ENCODE measurements at regions not wholly inside any gene's neighbourhood (a gene's known extent, or its start where the extent isn't known, plus 50 kb on each side); places are given as distances from the start of the nearest gene placed in this dataset.

DNA sequence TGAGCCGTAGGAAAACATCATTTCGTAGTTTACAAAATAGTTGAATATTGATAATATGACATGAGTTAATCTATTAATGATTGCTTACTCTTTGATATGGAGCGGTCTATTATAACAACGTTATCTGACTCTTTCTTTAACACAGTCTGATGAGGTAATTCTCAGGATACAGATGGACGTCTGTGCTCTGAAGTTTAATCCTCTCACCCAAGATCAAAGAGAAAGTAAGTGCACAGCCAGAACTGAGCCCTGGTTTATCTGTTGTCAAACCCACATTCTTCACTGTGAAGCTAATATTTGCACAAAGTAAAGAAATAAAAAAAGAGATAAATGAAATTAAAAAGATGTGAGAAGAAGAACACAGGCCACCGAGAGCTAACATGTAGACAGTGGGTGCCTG lies 190.9 kb upstream of the COPS8 start:
- DNase-seq (ENCODE audit: low spot score) (no peak), ATAC-seq (no peak)
- no peak for TF ChIP-seq SP1 (CRISPR knock-in tag; conservative IDR thresholded peaks at IDR 0.05)
- TF ChIP-seq ZNF396 (CRISPR knock-in tag; IDR thresholded peaks at IDR 0.05; ENCODE audit: borderline replicate concordance) = no peak
- TF ChIP-seq TP53 (CRISPR knock-in tag; IDR thresholded peaks at IDR 0.05) = no peak
- TF ChIP-seq, protein P1, sequence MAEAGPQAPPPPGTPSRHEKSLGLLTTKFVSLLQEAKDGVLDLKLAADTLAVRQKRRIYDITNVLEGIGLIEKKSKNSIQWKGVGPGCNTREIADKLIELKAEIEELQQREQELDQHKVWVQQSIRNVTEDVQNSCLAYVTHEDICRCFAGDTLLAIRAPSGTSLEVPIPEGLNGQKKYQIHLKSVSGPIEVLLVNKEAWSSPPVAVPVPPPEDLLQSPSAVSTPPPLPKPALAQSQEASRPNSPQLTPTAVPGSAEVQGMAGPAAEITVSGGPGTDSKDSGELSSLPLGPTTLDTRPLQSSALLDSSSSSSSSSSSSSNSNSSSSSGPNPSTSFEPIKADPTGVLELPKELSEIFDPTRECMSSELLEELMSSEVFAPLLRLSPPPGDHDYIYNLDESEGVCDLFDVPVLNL (CRISPR knock-in tag; IDR thresholded peaks at IDR 0.05; ENCODE audit: borderline replicate concordance, low read depth) = no peak
- no peak for TF ChIP-seq RELA (CRISPR knock-in tag; IDR thresholded peaks at IDR 0.05; ENCODE audit: borderline replicate concordance)
- no peak for TF ChIP-seq ZNF138 (CRISPR knock-in tag; conservative IDR thresholded peaks at IDR 0.05)
- no peak for TF ChIP-seq FOXP1 (CRISPR knock-in tag; IDR thresholded peaks at IDR 0.05; ENCODE audit: borderline replicate concordance)
- TF ChIP-seq NR3C1 (CRISPR knock-in tag; conservative IDR thresholded peaks at IDR 0.05; ENCODE audit: low read depth) = no peak
- TF ChIP-seq HMGA2 (CRISPR knock-in tag; IDR thresholded peaks at IDR 0.05) = no peak
- TF ChIP-seq, protein P2, sequence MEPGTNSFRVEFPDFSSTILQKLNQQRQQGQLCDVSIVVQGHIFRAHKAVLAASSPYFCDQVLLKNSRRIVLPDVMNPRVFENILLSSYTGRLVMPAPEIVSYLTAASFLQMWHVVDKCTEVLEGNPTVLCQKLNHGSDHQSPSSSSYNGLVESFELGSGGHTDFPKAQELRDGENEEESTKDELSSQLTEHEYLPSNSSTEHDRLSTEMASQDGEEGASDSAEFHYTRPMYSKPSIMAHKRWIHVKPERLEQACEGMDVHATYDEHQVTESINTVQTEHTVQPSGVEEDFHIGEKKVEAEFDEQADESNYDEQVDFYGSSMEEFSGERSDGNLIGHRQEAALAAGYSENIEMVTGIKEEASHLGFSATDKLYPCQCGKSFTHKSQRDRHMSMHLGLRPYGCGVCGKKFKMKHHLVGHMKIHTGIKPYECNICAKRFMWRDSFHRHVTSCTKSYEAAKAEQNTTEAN (CRISPR knock-in tag; IDR thresholded peaks at IDR 0.05) = no peak
- TF ChIP-seq, protein P3, sequence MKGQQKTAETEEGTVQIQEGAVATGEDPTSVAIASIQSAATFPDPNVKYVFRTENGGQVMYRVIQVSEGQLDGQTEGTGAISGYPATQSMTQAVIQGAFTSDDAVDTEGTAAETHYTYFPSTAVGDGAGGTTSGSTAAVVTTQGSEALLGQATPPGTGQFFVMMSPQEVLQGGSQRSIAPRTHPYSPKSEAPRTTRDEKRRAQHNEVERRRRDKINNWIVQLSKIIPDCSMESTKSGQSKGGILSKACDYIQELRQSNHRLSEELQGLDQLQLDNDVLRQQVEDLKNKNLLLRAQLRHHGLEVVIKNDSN (CRISPR knock-in tag; IDR thresholded peaks at IDR 0.05) = no peak
- TF ChIP-seq MYBL2 (CRISPR knock-in tag; IDR thresholded peaks at IDR 0.05) = no peak
- no peak for TF ChIP-seq PRRX2 (CRISPR knock-in tag; IDR thresholded peaks at IDR 0.05)
- TF ChIP-seq ZNF317 (CRISPR knock-in tag; IDR thresholded peaks at IDR 0.05; ENCODE audit: borderline replicate concordance, low read depth) = no peak
- TF ChIP-seq ZNF423 (CRISPR knock-in tag; IDR thresholded peaks at IDR 0.05) = no peak
- no peak for TF ChIP-seq IRF2 (CRISPR knock-in tag; IDR thresholded peaks at IDR 0.05; ENCODE audit: borderline replicate concordance, low read depth)
- TF ChIP-seq, protein P4, sequence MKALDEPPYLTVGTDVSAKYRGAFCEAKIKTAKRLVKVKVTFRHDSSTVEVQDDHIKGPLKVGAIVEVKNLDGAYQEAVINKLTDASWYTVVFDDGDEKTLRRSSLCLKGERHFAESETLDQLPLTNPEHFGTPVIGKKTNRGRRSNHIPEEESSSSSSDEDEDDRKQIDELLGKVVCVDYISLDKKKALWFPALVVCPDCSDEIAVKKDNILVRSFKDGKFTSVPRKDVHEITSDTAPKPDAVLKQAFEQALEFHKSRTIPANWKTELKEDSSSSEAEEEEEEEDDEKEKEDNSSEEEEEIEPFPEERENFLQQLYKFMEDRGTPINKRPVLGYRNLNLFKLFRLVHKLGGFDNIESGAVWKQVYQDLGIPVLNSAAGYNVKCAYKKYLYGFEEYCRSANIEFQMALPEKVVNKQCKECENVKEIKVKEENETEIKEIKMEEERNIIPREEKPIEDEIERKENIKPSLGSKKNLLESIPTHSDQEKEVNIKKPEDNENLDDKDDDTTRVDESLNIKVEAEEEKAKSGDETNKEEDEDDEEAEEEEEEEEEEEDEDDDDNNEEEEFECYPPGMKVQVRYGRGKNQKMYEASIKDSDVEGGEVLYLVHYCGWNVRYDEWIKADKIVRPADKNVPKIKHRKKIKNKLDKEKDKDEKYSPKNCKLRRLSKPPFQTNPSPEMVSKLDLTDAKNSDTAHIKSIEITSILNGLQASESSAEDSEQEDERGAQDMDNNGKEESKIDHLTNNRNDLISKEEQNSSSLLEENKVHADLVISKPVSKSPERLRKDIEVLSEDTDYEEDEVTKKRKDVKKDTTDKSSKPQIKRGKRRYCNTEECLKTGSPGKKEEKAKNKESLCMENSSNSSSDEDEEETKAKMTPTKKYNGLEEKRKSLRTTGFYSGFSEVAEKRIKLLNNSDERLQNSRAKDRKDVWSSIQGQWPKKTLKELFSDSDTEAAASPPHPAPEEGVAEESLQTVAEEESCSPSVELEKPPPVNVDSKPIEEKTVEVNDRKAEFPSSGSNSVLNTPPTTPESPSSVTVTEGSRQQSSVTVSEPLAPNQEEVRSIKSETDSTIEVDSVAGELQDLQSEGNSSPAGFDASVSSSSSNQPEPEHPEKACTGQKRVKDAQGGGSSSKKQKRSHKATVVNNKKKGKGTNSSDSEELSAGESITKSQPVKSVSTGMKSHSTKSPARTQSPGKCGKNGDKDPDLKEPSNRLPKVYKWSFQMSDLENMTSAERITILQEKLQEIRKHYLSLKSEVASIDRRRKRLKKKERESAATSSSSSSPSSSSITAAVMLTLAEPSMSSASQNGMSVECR (CRISPR knock-in tag; IDR thresholded peaks at IDR 0.05; ENCODE audit: borderline replicate concordance) = no peak
- TF ChIP-seq TEAD1 (CRISPR knock-in tag; IDR thresholded peaks at IDR 0.05) = no peak
- POLR2A ChIA-PET = no interaction called here
- H3K36me3 Mint-ChIP-seq = no peaks in the 10 kb centered on the region
- H3K4me1 Mint-ChIP-seq = peaks cover 2% of the 10 kb centered on the region; the same call in 1 of the 2 replicates
- CTCF ChIA-PET = no interaction called here
- no peak overlapping the region for H3K27ac Mint-ChIP-seq
- no peaks in the 10 kb centered on the region for H3K27me3 Mint-ChIP-seq (ENCODE audit: low read depth)
- H3K9me3 Mint-ChIP-seq = peaks cover 6% of the 10 kb centered on the region; the same call in 1 of the 2 replicates
- no peak overlapping the region for H3K4me3 Mint-ChIP-seq

DNA sequence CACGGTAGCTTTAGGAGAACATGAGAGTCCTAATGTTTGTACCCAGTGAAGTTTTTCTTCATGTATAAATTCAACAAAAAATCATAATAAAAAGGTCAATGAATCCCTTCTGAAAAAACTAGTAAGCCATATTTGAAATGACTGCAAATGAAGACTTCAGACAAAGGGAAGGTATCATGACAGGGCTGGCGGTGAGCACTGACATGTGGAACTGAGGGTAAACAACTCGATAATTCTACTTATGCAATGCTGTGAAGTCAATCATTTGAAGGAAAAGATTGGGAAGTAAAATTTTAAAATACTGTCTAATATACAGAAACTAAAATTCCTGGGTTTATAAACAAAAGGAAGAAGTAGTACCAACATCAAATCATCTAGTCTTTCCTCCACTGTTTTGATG lies 190.2 kb upstream of the COPS8 start:
- POLR2A ChIA-PET = no interaction called here
- peaks cover 6% of the 10 kb centered on the region; the same call in 1 of the 2 replicates for H3K9me3 Mint-ChIP-seq
- no peak overlapping the region for H3K4me3 Mint-ChIP-seq
- H3K36me3 Mint-ChIP-seq = no peaks in the 10 kb centered on the region
- DNase-seq (ENCODE audit: low spot score) (no peak), ATAC-seq (no peak)
- H3K27me3 Mint-ChIP-seq (ENCODE audit: low read depth) = no peaks in the 10 kb centered on the region; the same call in 1 of the 2 replicates
- CTCF ChIA-PET = no interaction called here
- no peak overlapping the region for H3K27ac Mint-ChIP-seq
- peaks cover 7% of the 10 kb centered on the region; the same call in 1 of the 2 replicates for H3K4me1 Mint-ChIP-seq
- TF ChIP-seq, protein P5, sequence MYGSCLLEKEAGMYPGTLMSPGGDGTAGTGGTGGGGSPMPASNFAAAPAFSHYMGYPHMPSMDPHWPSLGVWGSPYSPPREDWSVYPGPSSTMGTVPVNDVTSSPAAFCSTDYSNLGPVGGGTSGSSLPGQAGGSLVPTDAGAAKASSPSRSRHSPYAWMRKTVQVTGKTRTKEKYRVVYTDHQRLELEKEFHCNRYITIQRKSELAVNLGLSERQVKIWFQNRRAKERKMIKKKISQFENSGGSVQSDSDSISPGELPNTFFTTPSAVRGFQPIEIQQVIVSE (CRISPR knock-in tag; IDR thresholded peaks at IDR 0.05; ENCODE audit: borderline replicate concordance) = no peak
- no peak for TF ChIP-seq CBFB (CRISPR knock-in tag; IDR thresholded peaks at IDR 0.05; ENCODE audit: low read depth)
- TF ChIP-seq, protein P6, sequence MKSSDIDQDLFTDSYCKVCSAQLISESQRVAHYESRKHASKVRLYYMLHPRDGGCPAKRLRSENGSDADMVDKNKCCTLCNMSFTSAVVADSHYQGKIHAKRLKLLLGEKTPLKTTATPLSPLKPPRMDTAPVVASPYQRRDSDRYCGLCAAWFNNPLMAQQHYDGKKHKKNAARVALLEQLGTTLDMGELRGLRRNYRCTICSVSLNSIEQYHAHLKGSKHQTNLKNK (CRISPR knock-in tag; IDR thresholded peaks at IDR 0.05) = no peak
- TF ChIP-seq, protein P7, sequence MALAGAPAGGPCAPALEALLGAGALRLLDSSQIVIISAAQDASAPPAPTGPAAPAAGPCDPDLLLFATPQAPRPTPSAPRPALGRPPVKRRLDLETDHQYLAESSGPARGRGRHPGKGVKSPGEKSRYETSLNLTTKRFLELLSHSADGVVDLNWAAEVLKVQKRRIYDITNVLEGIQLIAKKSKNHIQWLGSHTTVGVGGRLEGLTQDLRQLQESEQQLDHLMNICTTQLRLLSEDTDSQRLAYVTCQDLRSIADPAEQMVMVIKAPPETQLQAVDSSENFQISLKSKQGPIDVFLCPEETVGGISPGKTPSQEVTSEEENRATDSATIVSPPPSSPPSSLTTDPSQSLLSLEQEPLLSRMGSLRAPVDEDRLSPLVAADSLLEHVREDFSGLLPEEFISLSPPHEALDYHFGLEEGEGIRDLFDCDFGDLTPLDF (CRISPR knock-in tag; IDR thresholded peaks at IDR 0.05) = no peak
- TF ChIP-seq, protein P8, sequence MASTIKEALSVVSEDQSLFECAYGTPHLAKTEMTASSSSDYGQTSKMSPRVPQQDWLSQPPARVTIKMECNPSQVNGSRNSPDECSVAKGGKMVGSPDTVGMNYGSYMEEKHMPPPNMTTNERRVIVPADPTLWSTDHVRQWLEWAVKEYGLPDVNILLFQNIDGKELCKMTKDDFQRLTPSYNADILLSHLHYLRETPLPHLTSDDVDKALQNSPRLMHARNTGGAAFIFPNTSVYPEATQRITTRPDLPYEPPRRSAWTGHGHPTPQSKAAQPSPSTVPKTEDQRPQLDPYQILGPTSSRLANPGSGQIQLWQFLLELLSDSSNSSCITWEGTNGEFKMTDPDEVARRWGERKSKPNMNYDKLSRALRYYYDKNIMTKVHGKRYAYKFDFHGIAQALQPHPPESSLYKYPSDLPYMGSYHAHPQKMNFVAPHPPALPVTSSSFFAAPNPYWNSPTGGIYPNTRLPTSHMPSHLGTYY (CRISPR knock-in tag; IDR thresholded peaks at IDR 0.05) = no peak
- TF ChIP-seq HMGA2 (CRISPR knock-in tag; IDR thresholded peaks at IDR 0.05) = no peak
- TF ChIP-seq, protein P9, sequence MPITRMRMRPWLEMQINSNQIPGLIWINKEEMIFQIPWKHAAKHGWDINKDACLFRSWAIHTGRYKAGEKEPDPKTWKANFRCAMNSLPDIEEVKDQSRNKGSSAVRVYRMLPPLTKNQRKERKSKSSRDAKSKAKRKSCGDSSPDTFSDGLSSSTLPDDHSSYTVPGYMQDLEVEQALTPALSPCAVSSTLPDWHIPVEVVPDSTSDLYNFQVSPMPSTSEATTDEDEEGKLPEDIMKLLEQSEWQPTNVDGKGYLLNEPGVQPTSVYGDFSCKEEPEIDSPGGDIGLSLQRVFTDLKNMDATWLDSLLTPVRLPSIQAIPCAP (CRISPR knock-in tag; IDR thresholded peaks at IDR 0.05) = no peak
